ENCODE measurements at regions not wholly inside any gene's neighbourhood (a gene's known extent, or its start where the extent isn't known, plus 50 kb on each side); places are given as distances from the start of the nearest gene placed in this dataset.

DNA sequence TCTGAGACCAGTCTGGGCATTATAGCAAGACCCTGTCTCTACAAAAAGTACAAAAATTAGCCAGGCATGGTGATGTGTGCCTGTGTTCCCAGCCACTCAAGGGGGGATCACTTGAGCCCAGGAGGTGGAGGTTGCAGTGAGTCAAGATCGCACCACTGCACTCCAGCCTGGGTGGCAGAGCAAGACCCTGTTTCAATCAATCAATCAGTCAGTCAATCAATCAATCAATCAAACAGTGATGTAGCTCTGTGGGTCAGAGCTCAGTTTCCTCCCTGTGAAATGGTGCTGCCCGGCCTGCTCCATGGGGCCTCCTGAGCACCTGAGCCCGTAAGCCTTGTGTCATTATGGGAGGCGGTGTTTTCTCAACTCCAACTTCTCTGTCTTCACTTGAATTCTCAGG, 167.1 kb upstream of the CIBAR2 start:
- no peak for DNase-seq (ENCODE audit: low read depth)
- TF ChIP-seq CTCF (conservative IDR thresholded peaks at IDR 0.05; ENCODE audit: low read depth, low read length): no peak
- no peak overlapping the region for H3K4me3 ChIP-seq (ENCODE audit: low read length)

DNA sequence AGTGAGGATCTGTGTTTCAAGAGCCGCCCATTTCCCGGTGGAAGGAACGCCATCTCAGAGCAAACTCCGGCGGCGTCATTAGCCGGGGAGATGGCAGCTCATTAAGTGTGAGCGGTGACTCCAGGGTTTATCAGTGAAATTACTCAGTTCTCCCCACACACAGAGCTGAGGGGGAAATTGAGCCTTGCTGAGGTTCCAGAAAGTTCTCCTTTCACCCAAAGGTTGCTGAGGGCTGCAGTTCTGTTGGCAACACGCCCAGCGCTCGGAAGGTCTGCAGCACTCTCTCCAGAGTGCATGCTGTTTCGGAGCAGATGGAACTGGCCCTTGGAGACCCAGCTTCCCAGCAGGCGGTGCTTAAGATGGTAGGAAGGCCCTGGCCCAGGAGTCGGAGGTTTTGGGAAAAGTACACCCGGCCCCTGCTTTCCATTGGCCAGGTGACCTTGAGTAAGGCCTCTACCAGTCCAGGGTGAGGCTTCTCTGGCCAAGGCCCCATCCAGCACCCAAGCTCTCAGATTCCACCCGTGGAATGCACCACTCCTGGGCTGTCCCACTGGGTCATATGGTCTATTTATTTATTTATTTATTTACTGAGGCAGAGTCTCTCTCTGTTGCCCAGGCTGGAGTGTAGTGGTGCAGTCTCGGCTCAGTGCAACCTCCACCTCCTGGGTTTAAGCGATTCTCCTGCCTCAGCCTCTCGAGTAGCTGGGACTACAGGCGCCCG, 167.7 kb upstream of the CIBAR2 start:
- DNase-seq (ENCODE audit: low read depth): no peak
- TF ChIP-seq CTCF (conservative IDR thresholded peaks at IDR 0.05; ENCODE audit: low read depth, low read length): no peak

DNA sequence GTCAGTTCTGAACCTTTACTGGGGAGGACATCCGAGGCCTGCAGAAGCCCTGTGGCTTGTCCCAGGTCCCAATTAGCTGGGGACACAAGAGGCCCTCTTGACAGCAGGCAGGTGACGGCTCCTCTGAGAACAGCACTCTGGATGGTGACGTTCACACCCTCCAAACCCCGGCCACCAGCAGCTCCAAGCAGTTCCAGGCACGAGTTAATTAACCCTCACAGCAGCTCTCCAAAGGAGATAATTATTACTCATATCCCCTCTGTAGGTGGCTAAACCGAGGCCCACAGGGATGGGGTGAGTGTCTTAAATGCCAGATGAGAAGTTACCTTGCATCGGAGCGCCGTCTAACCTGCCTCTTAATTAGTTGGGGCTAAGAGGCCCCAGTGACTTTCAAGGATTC, 168.9 kb upstream of the CIBAR2 start:
- no peak for TF ChIP-seq CTCF (conservative IDR thresholded peaks at IDR 0.05; ENCODE audit: low read depth, low read length)
- DNase-seq (ENCODE audit: low read depth): no peak
- no peak overlapping the region for H3K4me3 ChIP-seq (ENCODE audit: low read length)

More for the DNA sequence above, 167.7 kb upstream of the CIBAR2 start:
- no peak overlapping the region for H3K4me3 ChIP-seq (ENCODE audit: low read length)

DNA sequence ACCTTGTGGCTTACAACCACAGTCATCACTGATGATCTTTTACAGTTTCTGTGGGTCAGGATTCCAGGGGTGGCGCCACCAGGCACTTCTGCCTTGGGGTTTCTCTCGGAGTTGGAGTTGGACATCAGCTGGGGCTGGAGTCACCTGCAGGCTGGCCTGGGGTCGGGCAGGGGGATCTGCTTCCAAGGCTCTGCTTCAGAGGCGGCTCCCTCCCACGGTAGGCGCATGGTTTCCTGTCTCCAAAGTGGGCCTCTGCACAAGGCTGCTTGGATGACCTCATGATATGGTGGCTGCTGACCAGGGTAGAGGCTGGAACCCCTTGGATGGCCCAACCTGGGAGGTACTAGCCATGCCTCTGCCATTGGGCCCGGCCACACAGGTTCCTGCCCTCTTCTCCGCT, 170.6 kb upstream of the CIBAR2 start:
- no peak for TF ChIP-seq CTCF (conservative IDR thresholded peaks at IDR 0.05; ENCODE audit: low read depth, low read length)
- H3K4me3 ChIP-seq (ENCODE audit: low read length): no peak overlapping the region
- no peak for DNase-seq (ENCODE audit: low read depth)

DNA sequence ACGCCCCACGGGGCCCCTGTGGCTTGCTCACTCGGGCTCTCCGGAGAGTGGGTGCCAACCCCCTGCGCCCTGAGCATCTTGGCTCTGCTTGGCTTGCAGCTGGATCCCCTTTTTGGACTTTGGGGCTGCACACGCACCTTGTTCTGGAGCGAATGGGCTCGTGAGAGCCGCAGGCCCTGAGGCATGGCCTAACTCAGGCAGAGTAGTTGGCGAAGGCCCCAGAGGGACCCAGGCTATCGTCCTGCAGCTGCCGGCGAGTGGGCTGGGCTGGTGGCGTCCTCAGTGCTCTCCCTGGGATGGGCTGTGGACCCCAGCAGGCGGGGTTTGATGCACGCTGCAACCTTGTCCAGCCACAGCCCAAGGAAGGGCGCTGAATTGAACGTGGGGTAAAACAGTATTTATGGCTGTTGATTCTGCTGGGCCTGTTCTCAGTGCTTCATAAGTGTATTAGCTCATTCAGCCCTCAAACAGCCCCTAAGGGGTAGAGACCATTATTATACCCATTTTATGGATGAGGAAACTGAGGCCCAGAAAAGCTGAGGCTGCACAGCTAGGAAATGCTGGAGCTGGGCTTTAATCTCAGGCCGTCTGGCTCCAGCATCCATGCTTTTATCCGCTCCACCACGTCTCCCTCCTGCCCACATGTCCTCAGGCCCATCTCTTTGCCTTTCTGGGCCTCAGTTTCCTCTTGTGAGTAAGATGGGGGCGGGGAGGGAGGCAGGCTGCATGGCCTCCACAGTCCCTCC, 171.2 kb upstream of the CIBAR2 start:
- TF ChIP-seq CTCF (conservative IDR thresholded peaks at IDR 0.05; ENCODE audit: low read depth, low read length): no peak
- DNase-seq (ENCODE audit: low read depth): no peak

DNA sequence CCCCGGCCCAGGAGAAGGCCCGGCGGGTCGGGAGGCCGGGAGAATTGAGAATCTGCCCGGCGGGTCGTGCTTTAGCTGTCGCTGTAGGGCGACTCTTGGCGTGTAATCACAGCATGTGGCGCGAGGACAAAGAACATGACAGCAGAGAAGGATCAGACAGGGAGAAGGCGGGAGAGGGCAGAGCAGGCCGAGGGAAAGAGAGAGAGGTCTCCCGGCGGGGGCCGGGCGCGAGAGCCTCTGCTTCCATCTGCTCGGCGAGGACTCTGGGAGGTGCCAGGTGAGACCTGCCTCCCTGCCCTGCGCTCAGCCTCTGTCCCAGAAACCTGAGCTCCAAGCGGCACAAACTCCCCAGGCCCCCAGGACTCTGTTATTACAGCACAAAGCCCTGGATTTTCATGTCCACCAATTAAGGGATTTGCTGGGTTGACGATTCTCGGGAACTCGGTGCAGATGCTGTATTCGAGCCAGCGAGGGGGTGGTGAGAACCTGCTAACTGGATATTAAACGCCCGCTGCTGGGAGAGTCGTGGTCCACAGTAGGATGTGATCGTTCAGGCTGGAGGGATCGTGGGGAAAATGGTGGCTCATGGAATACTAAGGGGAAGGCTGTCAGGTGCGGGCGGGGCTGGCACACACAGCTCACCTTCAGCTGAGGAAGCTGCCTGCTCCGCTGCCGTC, 172.0 kb upstream of the CIBAR2 start:
- no peak for TF ChIP-seq CTCF (conservative IDR thresholded peaks at IDR 0.05; ENCODE audit: low read depth, low read length)

More for the DNA sequence above, 171.2 kb upstream of the CIBAR2 start:
- H3K4me3 ChIP-seq (ENCODE audit: low read length): no peak overlapping the region

More for the DNA sequence above, 172.0 kb upstream of the CIBAR2 start:
- no peak for DNase-seq (ENCODE audit: low read depth)
- no peak overlapping the region for H3K4me3 ChIP-seq (ENCODE audit: low read length)
